Posterior cingulate gyrus (tissue), 11 donors: ENCODE measurements at regions not wholly inside any gene's neighbourhood (a gene's known extent, or its start where the extent isn't known, plus 50 kb on each side); places are given as distances from the start of the nearest gene placed in this dataset.
A peak's percentile ranks its signal among the peaks of the same experiment; 100 is the strongest.

Experiments
- DNase-seq, 10 donors: peaks; one replicate each; pipeline versions ENCODE4 v3.0.0 to v3.0.0-alpha.2; 2020 to 2021; ENCODE audit warnings: mixed read lengths in 3 of 10
- intact Hi-C: fragments of 100-400 bp; cut with DNase I; formaldehyde crosslinking; loops from one replicate; pipeline ENCODE4 v1.15.1; 2023

GRCh38 chr5:84695330-84695729 is 310.6 kb upstream of the EDIL3 start:
- intact Hi-C loops: no loop called here
- no peak for DNase-seq

GRCh38 chr5:84693256-84693655 is 308.6 kb upstream of the EDIL3 start:
- intact Hi-C loops: no loop called here
- no peak for DNase-seq

GRCh38 chr5:84688566-84688965 is 303.9 kb upstream of the EDIL3 start:
- intact Hi-C loops: no loop called here
- no peak for DNase-seq

GRCh38 chr5:84685121-84685894 is 300.6 kb upstream of the EDIL3 start:
- intact Hi-C loops: no loop called here
- DNase-seq: no peak

GRCh38 chr5:84683594-84683993 is 298.9 kb upstream of the EDIL3 start:
- no peak for DNase-seq
- intact Hi-C loops: no loop called here

GRCh38 chr5:84682531-84682930 is 297.9 kb upstream of the EDIL3 start:
- intact Hi-C loops: no loop called here
- DNase-seq: no peak

- intact Hi-C loops: no loop called here
- no peak for DNase-seq
Measured at GRCh38 chr5:84680908-84681307, 296.2 kb upstream of the EDIL3 start.

- no peak for DNase-seq
- intact Hi-C loops: no loop called here
Measured at GRCh38 chr5:84673785-84674184, 289.1 kb upstream of the EDIL3 start.

- no peak for DNase-seq
Measured at GRCh38 chr5:84667576-84667975, 282.9 kb upstream of the EDIL3 start.

GRCh38 chr5:84650429-84650828 is 265.7 kb upstream of the EDIL3 start:
- DNase-seq: no peak
- intact Hi-C loops: no loop called here

More at GRCh38 chr5:84667576-84667975, 282.9 kb upstream of the EDIL3 start:
- intact Hi-C loops: no loop called here

GRCh38 chr5:84647581-84647980 is 262.9 kb upstream of the EDIL3 start:
- intact Hi-C loops: no loop called here
- no peak for DNase-seq

- intact Hi-C loops: no loop called here
- no peak for DNase-seq
Measured at GRCh38 chr5:84642795-84643194, 258.1 kb upstream of the EDIL3 start.

GRCh38 chr5:84642324-84642723 is 257.6 kb upstream of the EDIL3 start:
- intact Hi-C loops: no loop called here
- no peak for DNase-seq

GRCh38 chr5:84637662-84638375 is 253.1 kb upstream of the EDIL3 start:
- intact Hi-C loops: no loop called here
- no peak for DNase-seq

GRCh38 chr5:84635235-84636055 is 250.8 kb upstream of the EDIL3 start:
- intact Hi-C loops: no loop called here
- peak in 2 of 10 donors; percentile 59 to 75 for DNase-seq

- DNase-seq: peak in 2 of 10 donors; percentile 78
- intact Hi-C loops: no loop called here
Measured at GRCh38 chr5:84634256-84634655, 249.6 kb upstream of the EDIL3 start.

- no peak for DNase-seq
- intact Hi-C loops: no loop called here
Measured at GRCh38 chr5:84632418-84632817, 247.7 kb upstream of the EDIL3 start.

- intact Hi-C loops: no loop called here
- no peak for DNase-seq
Measured at GRCh38 chr5:84628918-84629317, 244.2 kb upstream of the EDIL3 start.

GRCh38 chr5:84623019-84623418 is 238.3 kb upstream of the EDIL3 start:
- intact Hi-C loops: no loop called here

GRCh38 chr5:84622461-84622860 is 237.8 kb upstream of the EDIL3 start:
- intact Hi-C loops: no loop called here
- DNase-seq: no peak

More at GRCh38 chr5:84623019-84623418, 238.3 kb upstream of the EDIL3 start:
- DNase-seq: no peak

GRCh38 chr5:84618262-84618661 is 233.6 kb upstream of the EDIL3 start:
- DNase-seq: no peak
- intact Hi-C loops: no loop called here
